HG02938 (cell line): ENCODE measurements at regions not wholly inside any gene's neighbourhood (a gene's known extent, or its start where the extent isn't known, plus 50 kb on each side); places are given as distances from the start of the nearest gene placed in this dataset.
"Not testable (repeated sequence)": the region's sequence is repeated elsewhere in the genome, so short reads cannot be mapped to it uniquely, and the experiment has no call there.

Source experiments
- ATAC-seq: cut with Tn5 transposase; IDR thresholded peaks from one replicate; pipeline ENCODE4 v1.9.1; 2021; ENCODE audit warnings: mild to moderate bottlenecking, moderate library complexity; ENCODE audit not compliant: unreplicated experiment

DNA sequence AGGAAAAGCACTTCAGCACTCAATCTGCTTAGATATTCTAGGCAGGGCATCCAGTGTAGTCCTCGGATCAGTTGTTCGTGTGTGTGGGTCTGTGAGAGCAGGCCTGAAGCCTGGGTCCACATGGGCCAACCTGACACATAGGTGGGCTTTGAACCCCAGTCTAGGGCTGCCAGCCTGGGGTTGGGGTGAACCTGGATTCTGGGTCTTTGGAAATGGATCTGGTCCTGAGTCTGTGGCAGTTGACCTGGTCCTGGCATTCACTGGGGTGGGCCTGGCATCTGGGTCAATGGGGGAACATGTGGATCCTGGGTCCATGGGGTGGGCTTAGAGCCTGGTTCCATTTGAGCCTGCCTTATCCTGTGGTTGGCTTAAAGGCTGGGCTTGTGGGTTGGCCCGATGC lies 492.6 kb upstream of the MAN1A1 start:
- no peak for ATAC-seq

GRCh38 chr6:119838043-119838442 lies 488.5 kb upstream of the MAN1A1 start:
- ATAC-seq = no peak

- ATAC-seq = no peak
These were observed 484.9 kb upstream of the MAN1A1 start for GRCh38 chr6:119834418-119834817.

DNA sequence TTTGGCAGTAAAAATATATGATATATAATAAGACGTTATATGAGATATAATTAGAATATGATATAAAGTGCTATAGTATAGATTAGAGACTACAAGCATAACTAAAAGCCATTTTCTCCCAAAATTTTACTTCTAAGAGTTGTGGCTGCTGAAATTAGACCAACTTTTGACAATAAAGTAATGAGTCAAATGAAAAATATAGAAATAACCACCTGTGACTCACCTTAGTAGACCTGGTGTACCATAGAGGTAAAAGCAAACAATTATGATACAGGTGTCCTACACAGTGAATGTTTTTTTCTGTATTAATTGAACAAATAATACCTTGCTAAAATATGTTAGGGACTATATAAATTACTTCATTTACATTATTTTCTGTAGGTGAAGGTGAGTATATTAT lies 482.9 kb upstream of the MAN1A1 start:
- no peak for ATAC-seq

DNA sequence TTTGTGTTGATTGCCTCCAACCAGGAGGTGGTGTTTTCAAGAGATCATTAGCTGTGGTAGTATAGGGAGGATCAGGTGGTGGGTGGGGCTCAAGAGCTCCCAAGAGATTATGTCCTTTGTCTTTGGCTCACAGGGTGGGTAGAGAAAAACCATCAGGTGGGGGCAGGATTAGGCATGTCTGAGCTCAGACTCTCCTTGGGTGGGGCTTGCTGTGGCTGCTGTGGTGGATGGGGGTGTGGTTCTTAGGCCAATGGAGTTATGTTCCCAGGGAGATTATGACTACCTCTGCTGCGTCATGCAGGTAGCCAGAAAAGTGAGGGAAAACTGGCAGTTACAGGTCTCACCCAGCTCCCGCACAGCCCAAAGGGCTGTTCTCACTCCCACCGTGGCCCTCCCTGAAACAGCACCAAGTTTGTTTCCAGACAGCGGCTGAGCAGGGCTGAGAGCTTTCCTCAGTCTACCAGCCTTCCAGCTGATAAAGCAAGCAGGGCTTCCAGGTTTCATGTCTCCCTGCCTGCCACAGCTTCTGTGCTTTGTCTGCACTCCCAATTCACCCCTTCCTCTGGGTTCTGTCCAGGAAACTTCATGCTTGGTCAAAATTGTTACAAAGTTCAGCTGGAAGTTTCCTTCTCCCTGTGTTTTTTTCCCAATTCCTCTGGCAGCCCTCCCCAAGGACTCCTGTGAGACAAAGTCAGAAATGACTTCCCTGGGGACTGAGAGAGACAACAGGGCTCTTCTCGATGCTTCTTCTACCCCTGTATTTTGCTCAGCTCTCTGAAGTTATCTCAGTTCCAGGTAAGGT lies 481.1 kb upstream of the MAN1A1 start:
- ATAC-seq = no peak

DNA sequence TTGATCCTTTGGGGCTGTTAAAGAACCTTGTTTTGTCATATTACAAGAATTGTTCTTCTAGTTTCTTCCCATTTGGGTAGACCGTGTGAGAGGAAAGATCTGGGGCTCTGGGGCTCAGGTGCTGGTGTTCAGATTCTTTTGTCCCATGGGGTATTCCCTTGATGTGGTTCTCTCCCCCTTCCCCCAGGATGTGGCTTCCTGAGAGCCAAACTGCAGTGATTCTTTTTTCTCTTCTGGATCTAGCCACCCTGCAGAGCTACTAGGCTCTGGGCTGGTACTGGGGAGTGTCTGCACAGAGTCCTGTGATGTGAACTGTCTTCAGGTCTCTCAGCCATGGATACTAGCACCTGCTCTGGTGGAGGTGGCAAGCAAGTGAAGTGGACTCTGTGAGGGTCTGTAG lies 480.5 kb upstream of the MAN1A1 start:
- ATAC-seq = no peak

GRCh38 chr6:119829499-119829898 lies 479.9 kb upstream of the MAN1A1 start:
- ATAC-seq = not testable (repeated sequence)

DNA sequence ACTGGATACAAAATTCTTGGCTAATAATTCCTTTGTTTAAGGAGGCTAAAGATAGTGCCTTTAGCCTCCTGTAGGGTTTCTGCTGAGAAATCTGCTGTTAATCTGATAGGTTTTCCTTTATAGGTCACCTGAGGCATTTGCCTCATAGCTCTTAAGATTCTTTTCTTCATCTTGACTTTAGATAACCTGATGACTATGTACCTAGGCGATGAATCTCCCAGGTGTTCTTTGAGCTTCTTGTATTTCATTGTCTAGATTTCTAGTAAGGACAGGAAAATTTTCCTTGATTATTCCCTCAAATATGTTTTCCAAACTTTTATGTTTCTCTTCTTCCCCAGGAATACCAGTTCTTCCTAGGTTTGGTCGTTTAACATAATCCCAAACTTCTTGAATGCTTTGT lies 479.4 kb upstream of the MAN1A1 start:
- ATAC-seq = no peak

- ATAC-seq = no peak
These were observed 471.8 kb upstream of the MAN1A1 start for GRCh38 chr6:119821380-119821779.

GRCh38 chr6:119818876-119819275 lies 469.3 kb upstream of the MAN1A1 start:
- no peak for ATAC-seq

GRCh38 chr6:119814609-119815400 lies 465.2 kb upstream of the MAN1A1 start:
- ATAC-seq = no peak

- ATAC-seq = no peak
These were observed 452.9 kb upstream of the MAN1A1 start for GRCh38 chr6:119802464-119802863.

DNA sequence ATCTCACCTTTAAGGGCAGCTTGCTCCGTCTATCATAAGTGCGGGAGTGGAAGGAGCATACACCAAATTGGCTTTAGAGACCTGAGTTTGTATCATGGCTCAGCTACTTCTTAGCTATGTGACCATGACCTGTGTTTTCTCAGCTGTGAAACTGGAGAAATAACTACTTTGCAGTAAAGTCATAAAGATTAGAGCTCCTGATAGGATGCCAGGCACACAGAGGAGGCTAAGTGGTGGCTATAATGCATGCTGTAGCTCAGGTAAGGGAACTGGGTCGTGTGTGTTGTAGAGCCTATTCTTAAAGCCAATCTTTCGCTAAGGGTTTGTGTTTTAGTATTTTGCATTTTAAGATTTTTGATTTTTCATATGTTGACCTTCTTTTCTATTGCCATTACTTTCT lies 451.5 kb upstream of the MAN1A1 start:
- ATAC-seq = no peak

DNA sequence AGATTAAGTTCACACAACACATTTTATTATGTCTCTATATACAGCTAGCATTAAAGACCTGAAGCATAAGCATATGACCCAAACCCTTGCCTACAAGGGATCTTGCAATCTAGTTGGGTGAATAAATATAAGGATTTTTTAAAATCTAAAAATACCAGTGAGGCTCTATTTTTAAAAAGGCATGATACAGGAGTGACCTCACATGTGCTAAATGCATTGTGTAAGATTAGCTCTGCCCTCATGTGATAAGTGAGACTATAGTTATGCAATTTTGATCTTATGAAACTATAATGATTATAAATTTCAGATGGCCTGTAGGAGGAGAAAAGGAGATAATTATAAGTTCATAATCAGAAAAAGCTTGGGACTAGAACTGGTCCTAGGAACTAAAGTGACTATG lies 451.0 kb upstream of the MAN1A1 start:
- no peak for ATAC-seq

DNA sequence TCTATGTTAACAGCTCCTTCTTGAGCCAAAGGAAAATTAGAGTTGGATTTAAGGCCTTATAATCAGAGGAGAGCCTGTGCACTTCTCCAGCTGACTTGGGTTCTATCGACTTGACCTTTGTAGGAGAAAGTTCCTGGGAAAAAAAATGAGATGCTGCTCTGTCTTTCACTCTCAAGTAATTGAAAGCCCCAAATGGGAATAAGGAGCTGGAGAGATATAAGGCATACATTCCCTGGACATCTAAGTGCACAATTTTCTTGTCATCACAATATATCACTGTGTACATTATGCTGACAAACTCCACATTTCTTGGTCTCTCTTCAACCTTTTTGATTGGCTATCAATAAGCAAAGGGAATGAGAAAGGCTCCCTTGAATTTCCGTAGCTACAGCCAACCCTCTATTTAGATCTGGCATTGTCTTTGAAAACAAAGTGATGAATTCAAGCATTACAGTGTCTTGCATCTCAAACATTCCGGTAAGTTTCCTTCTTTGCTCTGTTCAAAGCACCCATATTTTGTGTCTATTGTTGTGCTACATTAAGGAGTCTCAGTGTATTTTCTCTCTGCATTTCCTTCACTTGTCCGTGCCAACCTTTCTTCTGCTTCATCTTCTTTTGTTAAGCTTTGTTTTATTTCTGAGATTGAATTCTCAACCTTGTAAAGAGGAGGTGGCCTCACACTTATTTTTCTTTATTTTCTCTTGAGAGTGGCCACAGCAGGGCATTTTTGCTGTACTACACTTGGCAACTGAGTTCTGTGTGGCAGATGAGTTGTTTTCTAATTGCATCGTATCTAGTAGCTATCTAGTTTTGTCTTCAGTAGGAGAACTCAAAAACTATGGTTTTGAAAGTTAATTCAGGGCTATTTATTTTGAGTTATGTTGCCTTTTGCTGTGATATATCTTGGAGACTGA lies 450.3 kb upstream of the MAN1A1 start:
- no peak for ATAC-seq

- no peak for ATAC-seq
These were observed 442.2 kb upstream of the MAN1A1 start for GRCh38 chr6:119791736-119792135.

GRCh38 chr6:119781365-119781764 lies 431.8 kb upstream of the MAN1A1 start:
- ATAC-seq = no peak

GRCh38 chr6:119768201-119768600 lies 418.6 kb upstream of the MAN1A1 start:
- ATAC-seq = no peak

DNA sequence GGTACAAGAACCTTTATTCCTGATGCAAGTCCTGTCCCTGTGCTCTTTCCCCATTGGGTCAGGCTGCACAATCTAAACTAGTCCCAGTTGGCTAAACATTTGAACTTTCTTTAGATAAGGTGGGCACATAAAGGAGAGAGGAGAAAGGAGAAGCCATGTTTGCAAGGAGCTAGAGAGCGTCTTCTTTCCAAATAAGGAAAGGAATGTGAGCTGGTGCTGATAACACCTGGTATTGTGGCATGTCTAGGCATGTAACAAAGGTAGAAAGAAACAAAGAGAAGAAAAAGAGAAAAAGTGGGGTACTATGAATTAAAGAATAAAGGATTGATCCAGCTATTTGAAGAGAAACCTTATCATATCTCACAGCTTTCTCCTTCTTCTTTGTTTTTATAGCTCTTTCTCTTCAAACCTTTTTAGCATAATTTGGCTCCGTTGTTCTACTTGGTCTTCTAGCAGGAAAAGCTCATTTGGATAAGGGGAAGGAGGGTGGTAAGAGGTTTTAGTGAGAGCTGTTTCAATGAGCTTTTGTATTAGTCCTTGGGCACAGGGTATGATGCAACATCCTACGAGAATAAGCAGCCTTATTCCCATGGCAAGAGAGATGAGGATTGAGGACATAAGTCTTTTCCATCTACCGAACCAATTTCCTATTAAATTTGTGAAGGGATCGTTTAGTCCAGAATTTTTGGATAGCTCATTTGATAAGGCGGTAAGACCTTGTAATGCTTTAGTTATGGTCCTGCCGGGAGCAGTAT lies 415.5 kb upstream of the MAN1A1 start:
- ATAC-seq = no peak

- no peak for ATAC-seq
These were observed 410.5 kb upstream of the MAN1A1 start for GRCh38 chr6:119760046-119760445.

DNA sequence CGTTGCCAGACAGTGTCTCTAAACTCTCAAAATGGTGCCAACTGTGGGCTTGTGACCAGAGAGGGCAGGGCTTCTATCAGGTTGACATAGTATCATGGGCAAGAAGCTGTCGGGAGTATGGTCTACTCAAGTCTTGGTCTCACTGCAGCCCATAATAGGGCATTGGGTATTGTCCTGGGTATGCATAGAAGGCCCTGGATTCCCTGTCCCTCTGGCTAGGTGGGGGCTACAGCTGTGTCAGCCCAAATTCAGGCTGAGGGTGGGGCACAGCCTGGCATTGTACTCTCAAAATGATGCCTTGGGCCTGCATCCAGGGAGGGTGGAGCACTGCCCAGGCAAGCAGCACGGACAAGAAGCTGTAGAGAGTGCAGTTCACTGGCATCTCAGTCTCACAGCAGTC lies 408.8 kb upstream of the MAN1A1 start:
- ATAC-seq = no peak
